ENCODE measurements at regions not wholly inside any gene's neighbourhood (a gene's known extent, or its start where the extent isn't known, plus 50 kb on each side); places are given as distances from the start of the nearest gene placed in this dataset.
"Not testable (repeated sequence)": the region's sequence is repeated elsewhere in the genome, so short reads cannot be mapped to it uniquely, and the experiment has no call there.

- Histone ChIP-seq H3K4me2 (ENCODE audit: low read depth, low read length, poor library complexity, severe bottlenecking) (no peak overlapping the region), H3K9ac (ENCODE audit: low read length) (no peak overlapping the region)
- DNase-seq: peak; percentile 77
These were observed 52.2 kb upstream of the MKI67 start for GRCh38 chr10:128178302-128178958.

DNA sequence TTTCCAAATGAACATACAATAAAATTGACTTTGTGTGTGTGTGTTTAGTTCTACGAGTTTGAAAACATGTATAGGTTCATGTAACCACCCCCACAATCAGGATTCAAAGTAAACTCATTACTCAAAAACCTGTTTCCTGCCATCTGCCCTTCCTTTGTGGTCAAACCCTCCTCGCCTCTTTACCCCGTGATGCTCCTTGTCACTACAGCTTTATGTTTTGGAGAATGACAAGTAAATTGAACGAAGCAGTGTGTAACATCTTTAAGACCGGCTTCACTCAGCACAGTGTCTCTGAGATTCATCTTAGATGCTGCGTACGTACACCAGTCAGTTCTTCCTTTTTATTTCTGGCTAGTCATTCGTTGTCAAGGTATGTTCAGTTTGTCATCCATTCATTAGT lies 54.6 kb upstream of the MKI67 start:
- DNase-seq: no peak
- H3K36me3 ChIP-seq (ENCODE audit: insufficient read depth, low read length): no peaks in the 10 kb centered on the region
- no peak overlapping the region for H3K9ac ChIP-seq (ENCODE audit: low read length)
- H3K4me3 ChIP-seq (ENCODE audit: low read length): no peak overlapping the region
- H3K27ac ChIP-seq (ENCODE audit: low read length): no peak overlapping the region
- H3K9me2 ChIP-seq (replicated peaks; ENCODE audit: insufficient read depth, low read length): no peaks in the 10 kb centered on the region
- H4K20me1 ChIP-seq (ENCODE audit: insufficient read depth, low read depth, low read length): no peaks in the 10 kb centered on the region
- no peaks in the 10 kb centered on the region for H3K4me1 ChIP-seq (ENCODE audit: low read length)
- H3K27me3 ChIP-seq (ENCODE audit: low read length): no peaks in the 10 kb centered on the region
- H3K79me2 ChIP-seq (ENCODE audit: low read length): no peaks in the 10 kb centered on the region
- no peak overlapping the region for H3K4me2 ChIP-seq (ENCODE audit: low read depth, low read length, poor library complexity, severe bottlenecking)
- no peak overlapping the region for H2AFZ ChIP-seq (ENCODE audit: low read length)
- H3K9me3 ChIP-seq (ENCODE audit: low read length): 0 out of 2 replicates have a peak, but pooled peaks cover 3% of the 10 kb centered on the region

More at GRCh38 chr10:128178302-128178958, 52.2 kb upstream of the MKI67 start:
- no peaks in the 10 kb centered on the region for H3K36me3 ChIP-seq (ENCODE audit: insufficient read depth, low read length)
- no peak overlapping the region for H3K4me3 ChIP-seq (ENCODE audit: low read length)
- no peak overlapping the region for H3K27ac ChIP-seq (ENCODE audit: low read length)
- no peaks in the 10 kb centered on the region for H3K9me2 ChIP-seq (replicated peaks; ENCODE audit: insufficient read depth, low read length)
- no peak overlapping the region for H2AFZ ChIP-seq (ENCODE audit: low read length)
- H3K9me3 ChIP-seq (ENCODE audit: low read length): peaks cover 13% of the 10 kb centered on the region; the same call in 1 of the 2 replicates
- H3K4me1 ChIP-seq (ENCODE audit: low read length): no peaks in the 10 kb centered on the region
- H3K27me3 ChIP-seq (ENCODE audit: low read length): no peaks in the 10 kb centered on the region
- H4K20me1 ChIP-seq (ENCODE audit: insufficient read depth, low read depth, low read length): no peaks in the 10 kb centered on the region
- H3K79me2 ChIP-seq (ENCODE audit: low read length): no peaks in the 10 kb centered on the region

- H3K27ac ChIP-seq (ENCODE audit: low read length): no peak overlapping the region
- no peaks in the 10 kb centered on the region for H3K9me2 ChIP-seq (replicated peaks; ENCODE audit: insufficient read depth, low read length)
These were observed 59.4 kb upstream of the MKI67 start for GRCh38 chr10:128185627-128186026.

GRCh38 chr10:128186959-128187787 lies 61.0 kb upstream of the MKI67 start:
- Histone ChIP-seq H3K79me2 (ENCODE audit: low read length) (no peaks in the 10 kb centered on the region), H3K36me3 (ENCODE audit: insufficient read depth, low read length) (no peaks in the 10 kb centered on the region), H4K20me1 (ENCODE audit: insufficient read depth, low read depth, low read length) (no peaks in the 10 kb centered on the region), H3K9me2 (replicated peaks; ENCODE audit: insufficient read depth, low read length) (no peaks in the 10 kb centered on the region), H3K4me3 (ENCODE audit: low read length) (no peak overlapping the region), H3K27me3 (ENCODE audit: low read length) (no peaks in the 10 kb centered on the region), H2AFZ (ENCODE audit: low read length) (no peak overlapping the region), H3K4me1 (ENCODE audit: low read length) (no peaks in the 10 kb centered on the region), H3K9ac (ENCODE audit: low read length) (no peak overlapping the region), H3K9me3 (ENCODE audit: low read length) (no peaks in the 10 kb centered on the region), H3K4me2 (ENCODE audit: low read depth, low read length, poor library complexity, severe bottlenecking) (no peak overlapping the region), H3K27ac (ENCODE audit: low read length) (no peak overlapping the region)
- DNase-seq: no peak

More at GRCh38 chr10:128185627-128186026, 59.4 kb upstream of the MKI67 start:
- Histone ChIP-seq H4K20me1 (ENCODE audit: insufficient read depth, low read depth, low read length) (no peaks in the 10 kb centered on the region), H3K4me2 (ENCODE audit: low read depth, low read length, poor library complexity, severe bottlenecking) (no peak overlapping the region), H3K9me3 (ENCODE audit: low read length) (no peaks in the 10 kb centered on the region), H3K36me3 (ENCODE audit: insufficient read depth, low read length) (no peaks in the 10 kb centered on the region), H2AFZ (ENCODE audit: low read length) (no peak overlapping the region), H3K9ac (ENCODE audit: low read length) (no peak overlapping the region), H3K4me3 (ENCODE audit: low read length) (no peak overlapping the region), H3K27me3 (ENCODE audit: low read length) (no peaks in the 10 kb centered on the region), H3K4me1 (ENCODE audit: low read length) (no peaks in the 10 kb centered on the region), H3K79me2 (ENCODE audit: low read length) (no peaks in the 10 kb centered on the region)
- DNase-seq: no peak

DNA sequence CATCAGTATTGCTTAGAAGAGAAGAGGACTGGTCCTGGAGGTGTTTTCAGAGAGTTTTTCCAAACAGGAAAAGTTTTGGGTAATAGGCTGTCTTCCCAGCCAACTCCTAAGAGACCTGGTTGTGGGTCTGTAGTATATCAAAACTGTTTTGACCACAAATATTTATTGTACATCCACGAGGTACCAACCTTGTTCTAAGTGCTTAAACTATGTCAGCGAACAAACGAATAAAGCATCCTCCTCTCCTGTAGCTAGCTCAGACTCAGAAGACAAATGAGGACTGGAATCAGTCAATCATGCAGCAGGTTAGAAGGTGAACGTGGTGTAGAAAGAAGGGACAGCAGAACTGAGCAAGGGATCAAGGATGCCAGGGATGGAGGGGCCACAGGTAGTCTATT lies 61.6 kb upstream of the MKI67 start:
- Histone ChIP-seq H3K9ac (ENCODE audit: low read length) (no peak overlapping the region), H3K4me2 (ENCODE audit: low read depth, low read length, poor library complexity, severe bottlenecking) (no peak overlapping the region), H2AFZ (ENCODE audit: low read length) (no peak overlapping the region), H3K9me3 (ENCODE audit: low read length) (no peaks in the 10 kb centered on the region), H4K20me1 (ENCODE audit: insufficient read depth, low read depth, low read length) (no peaks in the 10 kb centered on the region), H3K27ac (ENCODE audit: low read length) (no peak overlapping the region), H3K4me3 (ENCODE audit: low read length) (no peak overlapping the region), H3K27me3 (ENCODE audit: low read length) (no peaks in the 10 kb centered on the region), H3K9me2 (replicated peaks; ENCODE audit: insufficient read depth, low read length) (no peaks in the 10 kb centered on the region), H3K36me3 (ENCODE audit: insufficient read depth, low read length) (no peaks in the 10 kb centered on the region), H3K4me1 (ENCODE audit: low read length) (no peaks in the 10 kb centered on the region), H3K79me2 (ENCODE audit: low read length) (no peaks in the 10 kb centered on the region)
- no peak for DNase-seq

DNA sequence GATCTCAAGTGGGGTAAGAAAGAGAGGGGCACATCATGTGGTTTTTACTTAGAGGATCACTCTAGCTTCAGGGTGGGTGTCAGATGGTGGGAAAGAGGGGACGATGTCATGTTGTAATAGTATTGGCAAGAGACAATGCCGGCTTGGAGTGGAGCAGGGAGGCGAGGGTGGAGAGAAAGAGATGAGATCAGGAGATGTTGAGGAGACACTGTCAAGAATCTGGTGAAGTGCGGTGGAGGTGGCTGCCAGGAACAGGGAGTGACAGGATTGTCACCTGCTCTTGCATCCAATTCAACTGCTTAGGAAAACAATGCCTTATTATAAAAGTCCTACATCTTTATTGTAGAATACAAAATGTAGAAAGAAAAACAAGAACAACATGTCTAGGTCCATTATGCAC lies 63.0 kb upstream of the MKI67 start:
- H3K4me2 ChIP-seq (ENCODE audit: low read depth, low read length, poor library complexity, severe bottlenecking): no peak overlapping the region

GRCh38 chr10:128191847-128192246 lies 65.6 kb upstream of the MKI67 start:
- Histone ChIP-seq H3K36me3 (ENCODE audit: insufficient read depth, low read length) (no peaks in the 10 kb centered on the region), H3K79me2 (ENCODE audit: low read length) (no peaks in the 10 kb centered on the region), H3K9me2 (replicated peaks; ENCODE audit: insufficient read depth, low read length) (no peaks in the 10 kb centered on the region), H3K4me2 (ENCODE audit: low read depth, low read length, poor library complexity, severe bottlenecking) (no peak overlapping the region), H2AFZ (ENCODE audit: low read length) (no peak overlapping the region), H4K20me1 (ENCODE audit: insufficient read depth, low read depth, low read length) (no peaks in the 10 kb centered on the region), H3K4me3 (ENCODE audit: low read length) (no peak overlapping the region), H3K9ac (ENCODE audit: low read length) (no peak overlapping the region), H3K9me3 (ENCODE audit: low read length) (no peaks in the 10 kb centered on the region), H3K4me1 (ENCODE audit: low read length) (no peaks in the 10 kb centered on the region), H3K27ac (ENCODE audit: low read length) (no peak overlapping the region), H3K27me3 (ENCODE audit: low read length) (no peaks in the 10 kb centered on the region)
- no peak for DNase-seq

More for the DNA sequence above, 63.0 kb upstream of the MKI67 start:
- Histone ChIP-seq H3K27me3 (ENCODE audit: low read length) (no peaks in the 10 kb centered on the region), H3K36me3 (ENCODE audit: insufficient read depth, low read length) (no peaks in the 10 kb centered on the region), H3K9me3 (ENCODE audit: low read length) (no peaks in the 10 kb centered on the region), H2AFZ (ENCODE audit: low read length) (no peak overlapping the region), H3K9me2 (replicated peaks; ENCODE audit: insufficient read depth, low read length) (no peaks in the 10 kb centered on the region), H3K79me2 (ENCODE audit: low read length) (no peaks in the 10 kb centered on the region), H3K9ac (ENCODE audit: low read length) (no peak overlapping the region), H3K4me3 (ENCODE audit: low read length) (no peak overlapping the region), H3K4me1 (ENCODE audit: low read length) (no peaks in the 10 kb centered on the region), H4K20me1 (ENCODE audit: insufficient read depth, low read depth, low read length) (no peaks in the 10 kb centered on the region), H3K27ac (ENCODE audit: low read length) (no peak overlapping the region)
- no peak for DNase-seq

DNA sequence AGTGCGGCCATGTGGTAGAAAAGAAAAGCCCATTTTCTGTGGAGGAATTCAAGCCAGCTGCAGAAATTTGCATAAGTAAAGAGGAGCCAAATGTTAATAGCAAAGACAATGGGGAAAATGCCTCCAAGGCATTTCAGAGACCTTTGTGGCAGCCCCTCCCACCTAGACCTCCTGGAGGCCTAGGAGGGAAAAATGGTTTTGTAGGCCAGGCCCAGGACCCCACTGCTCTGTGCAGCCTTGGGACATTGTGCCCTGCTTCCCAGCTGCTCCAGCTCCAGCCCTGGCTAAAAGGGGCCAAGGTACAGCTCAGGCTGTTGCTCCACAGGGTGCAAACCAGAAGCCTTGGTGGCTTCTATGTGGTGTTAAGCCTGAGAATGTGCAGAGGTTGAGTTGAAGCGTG lies 75.6 kb upstream of the MKI67 start:
- H4K20me1 ChIP-seq (ENCODE audit: insufficient read depth, low read depth, low read length); H2AFZ ChIP-seq (ENCODE audit: low read length); H3K4me2 ChIP-seq (ENCODE audit: low read depth, low read length, poor library complexity, severe bottlenecking); H3K9ac ChIP-seq (ENCODE audit: low read length); DNase-seq; H3K79me2 ChIP-seq (ENCODE audit: low read length); H3K36me3 ChIP-seq (ENCODE audit: insufficient read depth, low read length); H3K27me3 ChIP-seq (ENCODE audit: low read length); H3K4me1 ChIP-seq (ENCODE audit: low read length); H3K4me3 ChIP-seq (ENCODE audit: low read length); H3K27ac ChIP-seq (ENCODE audit: low read length); H3K9me3 ChIP-seq (ENCODE audit: low read length); H3K9me2 ChIP-seq (replicated peaks; ENCODE audit: insufficient read depth, low read length): not testable (repeated sequence)
